Esophagus muscularis mucosa (tissue), 4 donors: ENCODE measurements at regions not wholly inside any gene's neighbourhood (a gene's known extent, or its start where the extent isn't known, plus 50 kb on each side); places are given as distances from the start of the nearest gene placed in this dataset.
A peak's percentile ranks its signal among the peaks of the same experiment; 100 is the strongest.

Source experiments
- DNase-seq: peaks from one replicate; pipeline ENCODE4 v3.0.0-alpha.2; 2017; ENCODE audit errors: extremely low spot score
- H3K27ac ChIP-seq, 4 donors: fragments of 200-600 bp; sonication (generic); replicated peaks in 1 of 4; 1 replicate in 3 of 4; 2 replicates in 1 of 4; pipeline ENCODE4 v1.5.1; 2016 to 2019; ENCODE audit warnings: mild to moderate bottlenecking in 1 of 4
- H3K27me3 ChIP-seq, 4 donors: fragments of 200-600 bp; sonication (generic); one replicate each; pipeline versions ENCODE4 v1.5.1 to v1.6.0; 2016 to 2019
- H3K36me3 ChIP-seq, 4 donors: fragments of 200-600 bp; sonication (generic); one replicate each; pipeline ENCODE4 v1.5.1; 2016 to 2019
- H3K4me1 ChIP-seq, 4 donors: fragments of 200-600 bp; sonication (generic); one replicate each; pipeline ENCODE4 v1.5.1; 2016 to 2019
- H3K4me3 ChIP-seq, 4 donors: fragments of 200-600 bp; sonication (generic); 1 replicate in 2 of 4; 2 replicates in 2 of 4; pipeline ENCODE4 v1.5.1; 2016 to 2019; ENCODE audit warnings: mild to moderate bottlenecking in 4 of 4, moderate library complexity in 1 of 4
- H3K9me3 ChIP-seq, 4 donors: fragments of 200-600 bp; sonication (generic); 1 replicate in 3 of 4; 2 replicates in 1 of 4; pipeline ENCODE4 v1.5.1; 2016 to 2019
- CTCF ChIP-seq, 3 experiments: fragments of 200-600 bp in 2 of 3; fragments of 450-650 bp in 1 of 3; sonication (generic) in 2 of 3; IDR thresholded peaks; one replicate each; pipeline ENCODE4 v1.5.1; 2017 to 2019; ENCODE audit warnings: antibody characterized with exemption in 3 of 3, mild to moderate bottlenecking in 2 of 3, moderate library complexity in 1 of 3
- EP300 ChIP-seq: sonication (generic); formaldehyde crosslinking; IDR thresholded peaks from one replicate; pipeline ENCODE4 v1.6.1; 2017; ENCODE audit warnings: antibody characterized with exemption
- POLR2A ChIP-seq: fragments of 450-650 bp; IDR thresholded peaks from one replicate; pipeline ENCODE4 v1.6.1; 2017; ENCODE audit warnings: antibody characterized with exemption, moderate library complexity, mild to moderate bottlenecking, low read depth
- POLR2AphosphoS5 ChIP-seq, 2 donors: sonication (generic); formaldehyde crosslinking; IDR thresholded peaks; one replicate each; pipeline ENCODE4 v1.6.1; 2017; ENCODE audit warnings: antibody characterized with exemption in 2 of 2
- WGBS: methylation state at CpG from one replicate; pipeline ENCODE4 v1.1.5; 2018; 5-methylcytosine and 5-hydroxymethylcytosine counted together
- intact Hi-C: fragments of 100-400 bp; cut with DNase I; formaldehyde crosslinking; loops from one replicate; pipeline ENCODE4 v1.15.1; 2023

- 70% methylated on average over 5 of the region's 5 CpGs for WGBS
- H3K27ac ChIP-seq: no peak overlapping the region
- intact Hi-C loops: loop anchor here (5.0 to 10.0 kb wide), 3 partner anchors 353 to 635 kb away; no protein-coding TSS in a partner anchor
- no peak overlapping the region for H3K4me3 ChIP-seq
- H3K4me1 ChIP-seq: peaks cover 21 to 36% (median 29%) of the 10 kb centered on the region in 4 donors
- TF ChIP-seq POLR2A (no peak), POLR2AphosphoS5 (IDR thresholded peaks at IDR 0.05) (no peak), EP300 (no peak), CTCF (IDR thresholded peaks at IDR 0.05) (peak; percentile 52 to 65 (median 57))
- H3K36me3 ChIP-seq: peaks cover 0 to 15% (median 7%) of the 10 kb centered on the region in 4 donors
- H3K27me3 ChIP-seq: no peaks in the 10 kb centered on the region
- H3K9me3 ChIP-seq: no peaks in the 10 kb centered on the region
- no peak for DNase-seq
Observed at GRCh38 chr6:144581812-144582537, 296.8 kb downstream of the UTRN start.

- H3K27ac ChIP-seq: peak overlapping the region; percentile 14 to 50 (median 34)
- no peak for TF ChIP-seq CTCF (IDR thresholded peaks at IDR 0.05)
- no peak for TF ChIP-seq EP300
- TF ChIP-seq POLR2A: no peak
- no peak for TF ChIP-seq POLR2AphosphoS5 (IDR thresholded peaks at IDR 0.05)
- H3K9me3 ChIP-seq: no peaks in the 10 kb centered on the region
- WGBS: 8% methylated on average over 16 of the region's 16 CpGs
- no peak for DNase-seq
- peak overlapping the region; percentile 26 to 48 (median 44) for H3K4me3 ChIP-seq
- H3K4me1 ChIP-seq: peaks cover 24 to 40% (median 30%) of the 10 kb centered on the region in 4 donors
- H3K27me3 ChIP-seq: no peaks in the 10 kb centered on the region
- intact Hi-C loops: loop anchor here (5.0 to 10.0 kb wide), 3 partner anchors 352 to 634 kb away; no protein-coding TSS in a partner anchor
- peaks cover 0 to 6% (median 3%) of the 10 kb centered on the region in 4 donors for H3K36me3 ChIP-seq
Observed at GRCh38 chr6:144582939-144583613, 297.9 kb downstream of the UTRN start.

GRCh38 chr6:144583614-144583954, 298.4 kb downstream of the UTRN start:
- peaks cover 24 to 44% (median 32%) of the 10 kb centered on the region in 4 donors for H3K4me1 ChIP-seq
- H3K27ac ChIP-seq: peak overlapping the region in 2 of 4 donors; percentile 32 to 50
- DNase-seq: no peak
- no peaks in the 10 kb centered on the region for H3K9me3 ChIP-seq
- H3K36me3 ChIP-seq: peaks cover 0 to under 1% (median under 1%) of the 10 kb centered on the region in 4 donors
- H3K4me3 ChIP-seq: peak overlapping the region; percentile 26 to 48 (median 44)
- no peaks in the 10 kb centered on the region for H3K27me3 ChIP-seq
- WGBS: 29% methylated on average over 1 of the region's 1 CpG
- no peak for TF ChIP-seq POLR2AphosphoS5 (IDR thresholded peaks at IDR 0.05)
- TF ChIP-seq POLR2A: no peak
- no peak for TF ChIP-seq EP300
- no peak for TF ChIP-seq CTCF (IDR thresholded peaks at IDR 0.05)
- intact Hi-C loops: loop anchor here (5.0 to 10.0 kb wide), 3 partner anchors 351 to 634 kb away; no protein-coding TSS in a partner anchor

- DNase-seq: no peak
- intact Hi-C loops: loop anchor here (10.0 kb wide), 2 partner anchors 349 to 439 kb away; no protein-coding TSS in a partner anchor
- 29% methylated on average over 3 of the region's 3 CpGs for WGBS
- TF ChIP-seq POLR2A (no peak), EP300 (no peak), CTCF (IDR thresholded peaks at IDR 0.05) (peak; percentile 67 to 74 (median 73))
- peak overlapping the region in 1 of 4 donors; percentile 12 for H3K27ac ChIP-seq
- H3K4me1 ChIP-seq: peaks cover 24 to 49% (median 31%) of the 10 kb centered on the region in 4 donors
- peak overlapping the region in 2 of 4 donors; percentile 47 to 48 for H3K4me3 ChIP-seq
- no peaks in the 10 kb centered on the region for H3K27me3 ChIP-seq
- no peaks in the 10 kb centered on the region for H3K36me3 ChIP-seq
- no peaks in the 10 kb centered on the region for H3K9me3 ChIP-seq
Observed at GRCh38 chr6:144585217-144585814, 300.2 kb downstream of the UTRN start.
